ENCODE measurements at regions not wholly inside any gene's neighbourhood (a gene's known extent, or its start where the extent isn't known, plus 50 kb on each side); places are given as distances from the start of the nearest gene placed in this dataset.

DNA sequence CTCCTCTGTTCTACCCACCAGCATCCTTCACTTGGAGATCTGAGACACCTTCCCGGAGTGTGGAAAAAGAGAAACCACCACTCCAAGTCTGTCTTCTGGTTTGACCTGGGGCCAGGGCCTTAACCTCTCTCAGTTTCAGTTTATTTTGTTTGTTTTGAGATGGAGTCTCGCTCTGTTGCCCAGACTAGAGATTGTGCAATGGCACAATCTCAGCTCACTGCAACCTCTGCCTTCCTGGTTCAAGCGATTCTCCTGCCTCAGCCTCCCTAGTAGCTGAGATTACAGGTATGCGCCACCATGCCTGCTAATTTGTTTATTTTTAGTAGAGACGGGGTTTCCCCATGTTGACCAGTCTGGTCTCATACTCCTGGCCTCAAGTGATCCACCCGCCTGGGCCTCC is 271.1 kb upstream of the TNRC6C start:
- no peak for TF ChIP-seq CTCF (IDR thresholded peaks at IDR 0.05)
- TF ChIP-seq POLR2A (IDR thresholded peaks at IDR 0.05), result no peak
- no peak for TF ChIP-seq EP300 (IDR thresholded peaks at IDR 0.05)
